ENCODE measurements at regions not wholly inside any gene's neighbourhood (a gene's known extent, or its start where the extent isn't known, plus 50 kb on each side); places are given as distances from the start of the nearest gene placed in this dataset.
A peak's percentile ranks its signal among the peaks of the same experiment; 100 is the strongest.

DNA sequence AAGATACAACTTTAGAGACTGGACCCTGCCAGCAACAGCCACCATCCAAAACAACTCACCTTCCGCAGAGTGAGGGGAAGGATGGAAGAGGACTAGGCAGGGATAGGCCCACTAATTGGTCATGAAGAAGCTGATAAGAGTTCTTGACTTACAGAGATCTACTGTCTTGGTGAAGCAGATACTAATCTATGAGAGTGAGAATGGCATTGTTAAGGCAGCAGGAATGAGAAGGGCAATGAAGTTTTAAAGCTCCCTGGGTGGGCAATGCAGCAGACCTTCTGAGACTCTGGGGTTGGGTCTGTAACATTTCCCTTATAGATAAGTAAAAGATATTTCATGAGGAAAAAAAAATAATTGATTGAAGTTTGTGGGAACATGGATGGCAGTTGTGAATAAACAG lies 63.7 kb downstream of the KLF12 start:
- no peak for DNase-seq (ENCODE audit: low read depth, low spot score)
- in situ Hi-C loops (cut with HindIII; ENCODE audit: low sequenced_read_pairs): no loop called here
- no peak overlapping the region for H3K4me3 ChIP-seq (ENCODE audit: low read depth, low read length)
- TF ChIP-seq, protein P1, sequence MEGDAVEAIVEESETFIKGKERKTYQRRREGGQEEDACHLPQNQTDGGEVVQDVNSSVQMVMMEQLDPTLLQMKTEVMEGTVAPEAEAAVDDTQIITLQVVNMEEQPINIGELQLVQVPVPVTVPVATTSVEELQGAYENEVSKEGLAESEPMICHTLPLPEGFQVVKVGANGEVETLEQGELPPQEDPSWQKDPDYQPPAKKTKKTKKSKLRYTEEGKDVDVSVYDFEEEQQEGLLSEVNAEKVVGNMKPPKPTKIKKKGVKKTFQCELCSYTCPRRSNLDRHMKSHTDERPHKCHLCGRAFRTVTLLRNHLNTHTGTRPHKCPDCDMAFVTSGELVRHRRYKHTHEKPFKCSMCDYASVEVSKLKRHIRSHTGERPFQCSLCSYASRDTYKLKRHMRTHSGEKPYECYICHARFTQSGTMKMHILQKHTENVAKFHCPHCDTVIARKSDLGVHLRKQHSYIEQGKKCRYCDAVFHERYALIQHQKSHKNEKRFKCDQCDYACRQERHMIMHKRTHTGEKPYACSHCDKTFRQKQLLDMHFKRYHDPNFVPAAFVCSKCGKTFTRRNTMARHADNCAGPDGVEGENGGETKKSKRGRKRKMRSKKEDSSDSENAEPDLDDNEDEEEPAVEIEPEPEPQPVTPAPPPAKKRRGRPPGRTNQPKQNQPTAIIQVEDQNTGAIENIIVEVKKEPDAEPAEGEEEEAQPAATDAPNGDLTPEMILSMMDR (IDR thresholded peaks at IDR 0.05; ENCODE audit: low read depth, low read length): no peak

DNA sequence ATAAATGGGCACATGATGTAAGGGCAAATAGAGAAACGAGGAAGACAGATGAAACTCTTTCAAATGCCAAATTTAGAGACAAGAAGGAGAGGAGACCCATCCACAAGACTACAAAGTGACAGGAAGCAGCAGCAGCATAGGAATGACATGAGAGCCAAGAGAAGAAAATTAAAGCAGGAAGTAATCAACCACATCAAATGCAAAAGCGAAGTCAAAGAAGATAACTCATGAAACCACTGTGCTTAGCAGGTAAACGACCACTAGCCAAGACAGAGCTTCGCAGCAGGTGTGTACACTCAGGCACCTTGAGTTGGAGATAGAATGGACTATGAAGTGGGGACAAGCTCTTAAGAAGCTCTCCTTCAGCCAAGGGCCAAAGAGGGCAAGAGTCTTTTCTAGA lies 64.1 kb downstream of the KLF12 start:
- in situ Hi-C loops (cut with HindIII; ENCODE audit: low sequenced_read_pairs): no loop called here
- H3K4me3 ChIP-seq (ENCODE audit: low read depth, low read length): no peak overlapping the region
- TF ChIP-seq, protein P1 (IDR thresholded peaks at IDR 0.05; ENCODE audit: low read depth, low read length): no peak
- DNase-seq (ENCODE audit: low read depth, low spot score): no peak

DNA sequence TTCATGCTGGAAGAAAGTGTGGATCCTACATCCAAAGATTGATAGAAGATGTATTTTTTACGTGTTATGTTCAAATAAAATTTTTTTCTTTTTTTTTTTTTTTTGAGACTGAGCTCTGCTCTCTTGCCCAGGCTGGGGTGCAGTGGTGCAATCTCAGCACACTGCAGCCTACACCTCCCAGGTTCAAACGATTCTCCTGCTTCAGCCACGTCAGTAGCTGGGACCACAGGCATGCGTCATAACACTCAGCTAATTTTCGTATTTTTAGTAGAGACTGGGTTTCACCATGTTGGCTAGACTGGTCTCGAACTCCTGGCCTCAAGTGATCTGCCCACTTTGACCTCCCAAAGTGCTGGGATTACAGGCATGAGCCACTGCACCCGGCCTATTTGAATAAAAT lies 65.7 kb downstream of the KLF12 start:
- H3K4me3 ChIP-seq (ENCODE audit: low read depth, low read length): no peak overlapping the region
- DNase-seq (ENCODE audit: low read depth, low spot score): no peak
- TF ChIP-seq, protein P1 (IDR thresholded peaks at IDR 0.05; ENCODE audit: low read depth, low read length): no peak
- in situ Hi-C loops (cut with HindIII; ENCODE audit: low sequenced_read_pairs): no loop called here

DNA sequence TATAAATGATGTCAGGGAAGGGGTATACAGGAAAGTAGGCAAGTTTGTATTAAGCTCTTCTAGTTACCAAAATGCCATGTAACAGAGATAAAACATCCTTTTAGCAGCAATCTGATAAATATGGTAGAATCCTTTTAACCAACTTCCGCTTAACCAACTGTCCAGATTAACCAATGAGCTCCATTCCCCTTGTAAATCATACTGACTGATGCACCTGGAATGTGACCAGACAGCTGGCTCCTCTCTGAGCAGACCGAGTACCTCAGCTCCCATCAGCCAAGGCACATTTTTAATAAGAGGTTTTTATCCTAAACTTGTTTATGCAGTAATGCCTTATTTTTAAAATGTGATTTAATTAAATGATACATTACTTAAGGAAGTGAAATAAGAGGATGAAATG lies 66.4 kb downstream of the KLF12 start:
- in situ Hi-C loops (cut with HindIII; ENCODE audit: low sequenced_read_pairs): no loop called here
- TF ChIP-seq, protein P1 (IDR thresholded peaks at IDR 0.05; ENCODE audit: low read depth, low read length): no peak
- DNase-seq (ENCODE audit: low read depth, low spot score): no peak
- no peak overlapping the region for H3K4me3 ChIP-seq (ENCODE audit: low read depth, low read length)

DNA sequence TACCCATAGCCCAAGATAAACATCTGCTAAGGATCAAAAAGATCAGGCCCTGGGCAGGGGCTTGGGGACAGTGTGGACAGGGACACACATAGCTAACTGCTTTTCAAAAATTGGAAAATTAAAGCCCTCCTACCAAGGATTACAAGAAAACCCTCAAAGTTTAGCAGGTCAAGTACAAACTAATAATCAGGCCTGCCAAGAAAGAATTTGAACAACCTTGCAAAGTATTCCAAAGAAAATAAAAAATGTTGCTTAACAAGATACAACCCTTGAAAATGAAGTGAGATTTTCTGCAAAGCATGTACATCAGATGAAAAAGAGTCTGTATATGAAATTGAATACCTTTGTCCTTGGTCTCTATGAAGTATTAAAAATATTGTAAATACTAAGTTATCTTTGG lies 67.3 kb downstream of the KLF12 start:
- TF ChIP-seq, protein P1 (IDR thresholded peaks at IDR 0.05; ENCODE audit: low read depth, low read length): no peak
- in situ Hi-C loops (cut with HindIII; ENCODE audit: low sequenced_read_pairs): no loop called here
- H3K4me3 ChIP-seq (ENCODE audit: low read depth, low read length): no peak overlapping the region
- peak; percentile 44 for DNase-seq (ENCODE audit: low read depth, low spot score)

DNA sequence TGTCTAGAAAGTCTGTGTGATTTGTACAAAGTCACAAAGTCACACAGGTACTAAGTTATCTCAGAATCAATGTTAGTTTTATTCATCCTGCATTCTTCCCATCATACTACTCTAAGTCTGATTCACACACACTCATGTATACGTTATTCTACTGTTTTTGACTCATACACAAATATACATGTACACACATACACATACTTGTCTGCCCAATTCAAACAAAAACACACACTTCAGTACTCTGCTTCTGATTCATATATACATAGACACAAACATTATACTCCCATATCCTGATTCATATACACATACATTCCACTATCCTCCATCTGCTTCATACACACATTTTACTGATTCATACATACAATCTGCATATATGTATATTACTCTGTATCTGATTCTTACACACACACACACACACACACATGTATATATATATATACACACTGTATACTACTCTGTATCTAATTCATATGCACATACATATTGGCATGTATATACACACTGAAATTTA lies 69.3 kb downstream of the KLF12 start:
- H3K4me3 ChIP-seq (ENCODE audit: low read depth, low read length): no peak overlapping the region
- no peak for DNase-seq (ENCODE audit: low read depth, low spot score)
- TF ChIP-seq, protein P1 (IDR thresholded peaks at IDR 0.05; ENCODE audit: low read depth, low read length): no peak
- in situ Hi-C loops (cut with HindIII; ENCODE audit: low sequenced_read_pairs): no loop called here
